IMR-90 (cell line): ENCODE measurements at regions not wholly inside any gene's neighbourhood (a gene's known extent, or its start where the extent isn't known, plus 50 kb on each side); places are given as distances from the start of the nearest gene placed in this dataset.
A peak's percentile ranks its signal among the peaks of the same experiment; 100 is the strongest.

ENCODE experiments used
- ATAC-seq: fragments of 200-7000 bp; cut with Tn5 transposase; 2 replicates; pipeline ENCODE4 v1.9.1; 2020; ENCODE audit warnings: low read depth, mild to moderate bottlenecking, moderate library complexity
- BruUV-seq: library from RNA; stranded (reverse); fragments of 400-500 nt; replicated peaks from 2 replicates; lab custom pipeline; 2021; lab: Mats Ljungman, UMichigan
- CTCF ChIA-PET: fragments of 300-600 bp; formaldehyde crosslinking; extraction: SDS; loops from one replicate; lab custom pipeline; 2021; ENCODE audit warnings: antibody characterized with exemption; lab: Yijun Ruan, JAX
- POLR2A ChIA-PET: fragments of 300-600 bp; sonication (Branson Sonifier 250); formaldehyde crosslinking; loops from one replicate; lab custom pipeline; 2022; ENCODE audit warnings: antibody characterized with exemption; ENCODE audit not compliant: unreplicated experiment; lab: Charles Lee
- DNase-seq: peaks from one replicate; pipeline ENCODE4 v3.0.0; 2013
- H2AFZ ChIP-seq: replicated peaks from 2 replicates; pipeline ENCODE3; 2013; ENCODE audit warnings: low read length, mild to moderate bottlenecking; ENCODE audit not compliant: poor library complexity
- H2AK5ac ChIP-seq: 2 replicates; pipeline ENCODE4 v1.6.1; 2013; ENCODE audit warnings: low read depth, low read length, inconsistent platforms
- H2AK9ac ChIP-seq: replicated peaks from 2 replicates; pipeline ENCODE3; 2013; ENCODE audit warnings: mild to moderate bottlenecking, low read depth, low read length, moderate library complexity; ENCODE audit not compliant: poor library complexity
- H2BK120ac ChIP-seq: 2 replicates; pipeline ENCODE4 v1.6.1; 2013; ENCODE audit warnings: low read depth, low read length, inconsistent platforms
- H2BK15ac ChIP-seq: 3 replicates; pipeline ENCODE4 v1.6.1; 2013; ENCODE audit warnings: low read depth, low read length, inconsistent platforms
- H2BK20ac ChIP-seq: 2 replicates; pipeline ENCODE4 v1.6.1; 2013; ENCODE audit warnings: low read depth, mild to moderate bottlenecking, inconsistent platforms, low read length, moderate library complexity
- H2BK5ac ChIP-seq: 2 replicates; pipeline ENCODE4 v1.6.1; 2013; ENCODE audit warnings: mild to moderate bottlenecking, low read depth, low read length, inconsistent platforms; ENCODE audit not compliant: poor library complexity, severe bottlenecking
- H3K14ac ChIP-seq: replicated peaks from 2 replicates; pipeline ENCODE4 v1.6.1; 2013; ENCODE audit warnings: low read depth, low read length, inconsistent platforms
- H3K18ac ChIP-seq: 2 replicates; pipeline ENCODE4 v1.6.1; 2013; ENCODE audit warnings: low read depth, low read length, control low read depth
- H3K23ac ChIP-seq: 2 replicates; pipeline ENCODE4 v1.6.1; 2013; ENCODE audit warnings: low read depth, low read length, inconsistent platforms
- H3K27ac ChIP-seq: 2 replicates; pipeline ENCODE4 v1.5.1; 2013; ENCODE audit warnings: mild to moderate bottlenecking, control low read depth, low read length; ENCODE audit not compliant: insufficient read depth
- H3K27me3 ChIP-seq: 2 replicates; pipeline ENCODE4 v1.6.1; 2013; ENCODE audit warnings: low read length; ENCODE audit not compliant: control insufficient read depth, insufficient read depth
- H3K36me3 ChIP-seq: 2 replicates; pipeline ENCODE4 v1.6.1; 2013; ENCODE audit warnings: low read length, mixed read lengths; ENCODE audit not compliant: control insufficient read depth, insufficient read depth
- H3K4ac ChIP-seq: 2 replicates; pipeline ENCODE4 v1.6.1; 2013; ENCODE audit warnings: low read depth, low read length, inconsistent platforms
- H3K4me1 ChIP-seq: 2 replicates; pipeline ENCODE4 v1.6.1; 2013; ENCODE audit warnings: low read length, mixed read lengths; ENCODE audit not compliant: control insufficient read depth, insufficient read depth
- H3K4me2 ChIP-seq: 2 replicates; pipeline ENCODE4 v1.6.1; 2013; ENCODE audit warnings: low read depth, mild to moderate bottlenecking, control low read depth, low read length, moderate library complexity
- H3K4me3 ChIP-seq: 2 replicates; pipeline ENCODE4 v1.5.1; 2013; ENCODE audit warnings: low read depth, mild to moderate bottlenecking, control low read depth, low read length, moderate library complexity; ENCODE audit not compliant: insufficient read depth
- H3K56ac ChIP-seq: 2 replicates; pipeline ENCODE4 v1.6.1; 2013; ENCODE audit warnings: low read length, inconsistent platforms; ENCODE audit not compliant: insufficient read depth; ENCODE audit errors: extremely low read depth
- H3K79me1 ChIP-seq, 2 experiments: 2 replicates each; pipeline ENCODE4 v1.6.1; 2013; ENCODE audit warnings: low read length in 2 of 2, inconsistent platforms in 1 of 2, low read depth in 1 of 2
- H3K9ac ChIP-seq: 2 replicates; pipeline ENCODE4 v1.6.1; 2013; ENCODE audit warnings: low read depth, low read length, control low read depth
- H3K9me1 ChIP-seq: 2 replicates; pipeline ENCODE4 v1.6.1; 2013; ENCODE audit warnings: low read length, inconsistent platforms; ENCODE audit not compliant: insufficient read depth
- H3K9me3 ChIP-seq: 2 replicates; pipeline ENCODE4 v1.6.1; 2013; ENCODE audit warnings: low read length; ENCODE audit not compliant: control insufficient read depth, insufficient read depth
- H4K20me1 ChIP-seq: 2 replicates; pipeline ENCODE4 v1.6.1; 2013; ENCODE audit warnings: low read length, inconsistent platforms; ENCODE audit not compliant: insufficient read depth
- H4K5ac ChIP-seq: 2 replicates; pipeline ENCODE4 v1.6.1; 2013; ENCODE audit warnings: mild to moderate bottlenecking, low read depth, low read length, control low read depth
- H4K8ac ChIP-seq, 2 experiments: 2 replicates each; pipeline ENCODE4 v1.6.1; 2013; ENCODE audit warnings: low read depth in 2 of 2, low read length in 2 of 2, control low read depth in 1 of 2, inconsistent platforms in 1 of 2
- H4K91ac ChIP-seq: 2 replicates; pipeline ENCODE4 v1.6.1; 2013; ENCODE audit warnings: low read depth, low read length, inconsistent platforms; ENCODE audit not compliant: insufficient read depth
- CHD1 ChIP-seq: IDR thresholded peaks from 2 replicates; pipeline ENCODE4 v1.6.1; 2012; ENCODE audit warnings: low read depth, low read length, improper control_type of control experiment
- FOS ChIP-seq: fragments of 150-350 bp; IDR thresholded peaks from 2 replicates; pipeline ENCODE4 v1.6.1; 2016; ENCODE audit warnings: low read depth, low read length
- MAFK ChIP-seq: IDR thresholded peaks from 2 replicates; pipeline ENCODE4 v1.6.1; 2012; ENCODE audit warnings: low read depth, low read length, improper control_type of control experiment
- MAZ ChIP-seq: IDR thresholded peaks from 2 replicates; pipeline ENCODE4 v1.6.1; 2012; ENCODE audit warnings: low read depth, mild to moderate bottlenecking, low read length, improper control_type of control experiment, moderate library complexity, borderline replicate concordance
- NFE2L2 ChIP-seq: fragments of 150-350 bp; IDR thresholded peaks from 2 replicates; pipeline ENCODE4 v1.6.1; 2016; ENCODE audit warnings: low read depth, mild to moderate bottlenecking, low read length
- RAD21 ChIP-seq: IDR thresholded peaks from 2 replicates; pipeline ENCODE4 v1.6.1; 2012; ENCODE audit warnings: low read length, improper control_type of control experiment
- dilution Hi-C: fragments of 300-500 bp; cut with HindIII; formaldehyde crosslinking; loops from one replicate; pipeline ENCODE4 v1.14.3; 2018; ENCODE audit warnings: low sequenced_read_pairs; ENCODE audit not compliant: unreplicated experiment
- in situ Hi-C: fragments of 300-500 bp; cut with MboI; formaldehyde crosslinking; loops from 3 replicates; pipeline ENCODE4 v1.14.3; 2019; ENCODE audit warnings: low sequenced_read_pairs, inconsistent platforms, mixed read lengths
- intact Hi-C: fragments of 100-400 bp; cut with micrococcal nuclease; formaldehyde crosslinking; loops from 2 replicates; pipeline ENCODE4 v1.10.0; 2022
- TF ChIP-seq, protein P1 (sequence below): fragments of 150-350 bp; IDR thresholded peaks from 2 replicates; pipeline ENCODE4 v1.6.1; 2017; ENCODE audit warnings: mild to moderate bottlenecking, antibody characterized with exemption, low read length, low read depth
- TF ChIP-seq, protein P2 (sequence below): conservative IDR thresholded peaks from 2 replicates; pipeline ENCODE4 v1.5.1; 2012; ENCODE audit warnings: mild to moderate bottlenecking, low read depth, low read length, improper control_type of control experiment

DNA sequence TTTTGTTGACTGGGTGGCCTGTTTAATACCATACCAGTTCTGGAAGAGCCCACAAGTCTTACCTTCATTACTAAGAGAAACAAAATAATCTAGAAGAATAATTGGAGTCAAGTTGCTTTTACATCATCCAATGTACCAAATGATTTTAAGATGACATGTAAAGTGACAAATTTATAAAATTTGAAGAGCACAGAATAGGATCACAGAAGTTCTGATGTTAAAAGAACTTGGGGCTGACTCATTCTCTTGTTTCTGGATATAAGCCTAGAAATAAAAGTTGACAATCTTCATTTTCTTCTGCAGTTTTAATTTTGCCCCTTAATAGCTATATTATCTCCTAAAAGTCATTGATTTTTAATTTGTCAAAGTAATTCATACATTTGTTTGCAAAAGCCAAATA lies 317.5 kb upstream of the MARCKS start:
- H4K8ac ChIP-seq = 0 out of 4 replicates have a peak overlapping the region, but pooled peaks of 1 of the 2 experiments have one; percentile 32
- no peak overlapping the region for H2AK9ac ChIP-seq
- H3K27me3 ChIP-seq = no peaks in the 10 kb centered on the region
- CTCF ChIA-PET = no interaction called here
- TF ChIP-seq MAFK = no peak
- TF ChIP-seq RAD21 = no peak
- no peak for TF ChIP-seq MAZ
- TF ChIP-seq NFE2L2 = no peak
- TF ChIP-seq CHD1 = no peak
- TF ChIP-seq, protein P1, sequence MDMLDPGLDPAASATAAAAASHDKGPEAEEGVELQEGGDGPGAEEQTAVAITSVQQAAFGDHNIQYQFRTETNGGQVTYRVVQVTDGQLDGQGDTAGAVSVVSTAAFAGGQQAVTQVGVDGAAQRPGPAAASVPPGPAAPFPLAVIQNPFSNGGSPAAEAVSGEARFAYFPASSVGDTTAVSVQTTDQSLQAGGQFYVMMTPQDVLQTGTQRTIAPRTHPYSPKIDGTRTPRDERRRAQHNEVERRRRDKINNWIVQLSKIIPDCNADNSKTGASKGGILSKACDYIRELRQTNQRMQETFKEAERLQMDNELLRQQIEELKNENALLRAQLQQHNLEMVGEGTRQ = no peak
- no peak for TF ChIP-seq FOS
- TF ChIP-seq, protein P2, sequence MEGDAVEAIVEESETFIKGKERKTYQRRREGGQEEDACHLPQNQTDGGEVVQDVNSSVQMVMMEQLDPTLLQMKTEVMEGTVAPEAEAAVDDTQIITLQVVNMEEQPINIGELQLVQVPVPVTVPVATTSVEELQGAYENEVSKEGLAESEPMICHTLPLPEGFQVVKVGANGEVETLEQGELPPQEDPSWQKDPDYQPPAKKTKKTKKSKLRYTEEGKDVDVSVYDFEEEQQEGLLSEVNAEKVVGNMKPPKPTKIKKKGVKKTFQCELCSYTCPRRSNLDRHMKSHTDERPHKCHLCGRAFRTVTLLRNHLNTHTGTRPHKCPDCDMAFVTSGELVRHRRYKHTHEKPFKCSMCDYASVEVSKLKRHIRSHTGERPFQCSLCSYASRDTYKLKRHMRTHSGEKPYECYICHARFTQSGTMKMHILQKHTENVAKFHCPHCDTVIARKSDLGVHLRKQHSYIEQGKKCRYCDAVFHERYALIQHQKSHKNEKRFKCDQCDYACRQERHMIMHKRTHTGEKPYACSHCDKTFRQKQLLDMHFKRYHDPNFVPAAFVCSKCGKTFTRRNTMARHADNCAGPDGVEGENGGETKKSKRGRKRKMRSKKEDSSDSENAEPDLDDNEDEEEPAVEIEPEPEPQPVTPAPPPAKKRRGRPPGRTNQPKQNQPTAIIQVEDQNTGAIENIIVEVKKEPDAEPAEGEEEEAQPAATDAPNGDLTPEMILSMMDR = no peak
- POLR2A ChIA-PET = no interaction called here
- intact Hi-C loops (no loop called here), dilution Hi-C loops (no loop called here), in situ Hi-C loops (no loop called here)
- no peaks in the 10 kb centered on the region for H3K36me3 ChIP-seq
- H2BK5ac ChIP-seq = peak overlapping the region; percentile 59
- H3K18ac ChIP-seq = peak overlapping the region; percentile 76; the same call in 1 of the 2 replicates
- H3K27ac ChIP-seq = no peak overlapping the region
- no peaks in the 10 kb centered on the region for H4K20me1 ChIP-seq
- no peak overlapping the region for H3K4me3 ChIP-seq
- ATAC-seq (peak; percentile 24; the same call in 1 of the 2 replicates), DNase-seq (peak; percentile 17)
- H4K5ac ChIP-seq = peak overlapping the region; percentile 20; the same call in 1 of the 2 replicates
- H3K4me1 ChIP-seq = peaks cover 5% of the 10 kb centered on the region; the same call in 1 of the 2 replicates
- H4K91ac ChIP-seq = no peak overlapping the region
- no peak overlapping the region for H2AK5ac ChIP-seq
- H3K79me1 ChIP-seq = no peaks in the 10 kb centered on the region
- H3K23ac ChIP-seq = no peak overlapping the region
- H3K9me3 ChIP-seq = no peaks in the 10 kb centered on the region
- BruUV-seq = no TSS peak
- H3K9ac ChIP-seq = no peak overlapping the region
- no peak overlapping the region for H2AFZ ChIP-seq
- no peak overlapping the region; the same call in 1 of the 2 replicates for H3K4ac ChIP-seq
- peak overlapping the region; percentile 77; the same call in 1 of the 2 replicates for H3K4me2 ChIP-seq
- H2BK15ac ChIP-seq = no peak overlapping the region
- no peak overlapping the region for H3K56ac ChIP-seq
- peak overlapping the region; percentile 64 for H3K14ac ChIP-seq
- no peaks in the 10 kb centered on the region for H3K9me1 ChIP-seq
- no peak overlapping the region for H2BK120ac ChIP-seq
- peak overlapping the region; percentile 46; the same call in 1 of the 2 replicates for H2BK20ac ChIP-seq
